ENCODE measurements at regions not wholly inside any gene's neighbourhood (a gene's known extent, or its start where the extent isn't known, plus 50 kb on each side); places are given as distances from the start of the nearest gene placed in this dataset.

- no peak for DNase-seq
Measured at GRCh38 chr1:218779341-218780100, 394.2 kb upstream of the LYPLAL1 start.

GRCh38 chr1:218783131-218783530, 390.5 kb upstream of the LYPLAL1 start:
- no peak for DNase-seq

GRCh38 chr1:218783916-218784315, 389.8 kb upstream of the LYPLAL1 start:
- DNase-seq, result no peak

GRCh38 chr1:218785928-218786327, 387.8 kb upstream of the LYPLAL1 start:
- no peak for DNase-seq

GRCh38 chr1:218787826-218788225, 385.9 kb upstream of the LYPLAL1 start:
- DNase-seq, result no peak

GRCh38 chr1:218796773-218797172, 376.9 kb upstream of the LYPLAL1 start:
- no peak for DNase-seq

GRCh38 chr1:218802799-218803198, 370.9 kb upstream of the LYPLAL1 start:
- no peak for DNase-seq

GRCh38 chr1:218803351-218803997, 370.2 kb upstream of the LYPLAL1 start:
- DNase-seq, result no peak

- DNase-seq, result no peak
Measured at GRCh38 chr1:218804014-218804785, 369.5 kb upstream of the LYPLAL1 start.

GRCh38 chr1:218809061-218809460, 364.6 kb upstream of the LYPLAL1 start:
- DNase-seq, result no peak

GRCh38 chr1:218809625-218810024, 364.1 kb upstream of the LYPLAL1 start:
- DNase-seq, result no peak

- no peak for DNase-seq
Measured at GRCh38 chr1:218810306-218810705, 363.4 kb upstream of the LYPLAL1 start.

- no peak for DNase-seq
Measured at GRCh38 chr1:218811497-218811896, 362.2 kb upstream of the LYPLAL1 start.

- DNase-seq, result no peak
Measured at GRCh38 chr1:218812360-218812759, 361.3 kb upstream of the LYPLAL1 start.

- DNase-seq, result no peak
Measured at GRCh38 chr1:218813237-218813636, 360.4 kb upstream of the LYPLAL1 start.

GRCh38 chr1:218815076-218815475, 358.6 kb upstream of the LYPLAL1 start:
- DNase-seq, result no peak

- DNase-seq, result no peak
Measured at GRCh38 chr1:218817071-218817470, 356.6 kb upstream of the LYPLAL1 start.

GRCh38 chr1:218817691-218818465, 355.8 kb upstream of the LYPLAL1 start:
- DNase-seq, result no peak

GRCh38 chr1:218823291-218823900, 350.3 kb upstream of the LYPLAL1 start:
- DNase-seq, result no peak

- no peak for DNase-seq
Measured at GRCh38 chr1:218827486-218827885, 346.2 kb upstream of the LYPLAL1 start.

GRCh38 chr1:218828125-218828650, 345.5 kb upstream of the LYPLAL1 start:
- DNase-seq, result no peak

- no peak for DNase-seq
Measured at GRCh38 chr1:218829097-218829496, 344.6 kb upstream of the LYPLAL1 start.

All from NCI-H1092 (cell line).